Mucosa of descending colon (tissue), 3 donors: ENCODE measurements at regions not wholly inside any gene's neighbourhood (a gene's known extent, or its start where the extent isn't known, plus 50 kb on each side); places are given as distances from the start of the nearest gene placed in this dataset.

ENCODE experiments used
- ATAC-seq: fragments of 200-7000 bp; cut with Tn5 transposase; one replicate; pipeline ENCODE4 v1.9.1; 2020; ENCODE audit warnings: mild to moderate bottlenecking, moderate library complexity
- DNase-seq, 3 donors: peaks; one replicate each; pipeline ENCODE4 v3.0.0-alpha.2; 2020
- H3K36me3 ChIP-seq: fragments of 200-600 bp; one replicate; pipeline ENCODE4 v1.8.0; 2021; ENCODE audit warnings: low read depth, mild to moderate bottlenecking
- H3K4me1 ChIP-seq: fragments of 200-600 bp; one replicate; pipeline ENCODE4 v1.8.0; 2021; ENCODE audit warnings: low read depth, mild to moderate bottlenecking
- H3K4me3 ChIP-seq: fragments of 200-600 bp; one replicate; pipeline ENCODE4 v1.8.0; 2021; ENCODE audit warnings: mild to moderate bottlenecking
- H3K9me3 ChIP-seq: fragments of 200-600 bp; one replicate; pipeline ENCODE4 v1.8.0; 2021; ENCODE audit warnings: mild to moderate bottlenecking
- intact Hi-C, 2 donors: fragments of 100-400 bp; cut with DNase I in 1 of 2; cut with micrococcal nuclease in 1 of 2; formaldehyde crosslinking; loops; one replicate each; pipeline versions ENCODE4 v1.11.0 to v1.11.1; 2022; cut with DNase I, micrococcal nuclease
- TF ChIP-seq, protein P1 (sequence below): fragments of 200-600 bp; IDR thresholded peaks from one replicate; pipeline ENCODE4 v1.8.0; 2022; ENCODE audit warnings: antibody characterized with exemption, mild to moderate bottlenecking
- donor health status: DM: no; HTN: no; CAD: no; lungs with moderate emphysema.
- donor health status: DM: no; HTN: no; CAD: no.
- donor health status: DM: no; HTN: yes; CAD: no.

DNA sequence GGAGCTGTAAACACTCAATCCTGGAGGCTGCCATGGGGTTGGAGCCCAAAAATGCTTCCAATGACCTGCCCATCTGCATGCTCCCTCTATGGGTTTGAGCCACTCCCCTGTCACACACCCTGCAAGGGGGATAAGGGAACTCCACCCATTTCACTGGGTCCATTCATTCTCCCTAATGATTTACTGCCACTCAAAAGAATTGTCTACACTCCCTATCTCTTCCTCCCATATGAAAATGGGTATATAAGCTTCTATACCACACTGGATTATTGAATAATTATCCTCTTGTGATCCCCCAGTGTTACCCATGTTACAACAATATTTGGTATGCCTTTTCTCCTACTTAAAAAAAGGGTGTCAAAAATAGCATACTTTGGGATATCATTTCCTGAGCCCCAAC, 260.8 kb upstream of the CCDC196 start:
- ATAC-seq = no peak
- intact Hi-C loops = no loop called here
- TF ChIP-seq, protein P1, sequence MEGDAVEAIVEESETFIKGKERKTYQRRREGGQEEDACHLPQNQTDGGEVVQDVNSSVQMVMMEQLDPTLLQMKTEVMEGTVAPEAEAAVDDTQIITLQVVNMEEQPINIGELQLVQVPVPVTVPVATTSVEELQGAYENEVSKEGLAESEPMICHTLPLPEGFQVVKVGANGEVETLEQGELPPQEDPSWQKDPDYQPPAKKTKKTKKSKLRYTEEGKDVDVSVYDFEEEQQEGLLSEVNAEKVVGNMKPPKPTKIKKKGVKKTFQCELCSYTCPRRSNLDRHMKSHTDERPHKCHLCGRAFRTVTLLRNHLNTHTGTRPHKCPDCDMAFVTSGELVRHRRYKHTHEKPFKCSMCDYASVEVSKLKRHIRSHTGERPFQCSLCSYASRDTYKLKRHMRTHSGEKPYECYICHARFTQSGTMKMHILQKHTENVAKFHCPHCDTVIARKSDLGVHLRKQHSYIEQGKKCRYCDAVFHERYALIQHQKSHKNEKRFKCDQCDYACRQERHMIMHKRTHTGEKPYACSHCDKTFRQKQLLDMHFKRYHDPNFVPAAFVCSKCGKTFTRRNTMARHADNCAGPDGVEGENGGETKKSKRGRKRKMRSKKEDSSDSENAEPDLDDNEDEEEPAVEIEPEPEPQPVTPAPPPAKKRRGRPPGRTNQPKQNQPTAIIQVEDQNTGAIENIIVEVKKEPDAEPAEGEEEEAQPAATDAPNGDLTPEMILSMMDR = no peak
- no peak for DNase-seq
- Histone ChIP-seq H3K9me3 (peaks cover 4% of the 10 kb centered on the region), H3K4me1 (no peaks in the 10 kb centered on the region), H3K4me3 (no peak overlapping the region), H3K36me3 (no peaks in the 10 kb centered on the region)

DNA sequence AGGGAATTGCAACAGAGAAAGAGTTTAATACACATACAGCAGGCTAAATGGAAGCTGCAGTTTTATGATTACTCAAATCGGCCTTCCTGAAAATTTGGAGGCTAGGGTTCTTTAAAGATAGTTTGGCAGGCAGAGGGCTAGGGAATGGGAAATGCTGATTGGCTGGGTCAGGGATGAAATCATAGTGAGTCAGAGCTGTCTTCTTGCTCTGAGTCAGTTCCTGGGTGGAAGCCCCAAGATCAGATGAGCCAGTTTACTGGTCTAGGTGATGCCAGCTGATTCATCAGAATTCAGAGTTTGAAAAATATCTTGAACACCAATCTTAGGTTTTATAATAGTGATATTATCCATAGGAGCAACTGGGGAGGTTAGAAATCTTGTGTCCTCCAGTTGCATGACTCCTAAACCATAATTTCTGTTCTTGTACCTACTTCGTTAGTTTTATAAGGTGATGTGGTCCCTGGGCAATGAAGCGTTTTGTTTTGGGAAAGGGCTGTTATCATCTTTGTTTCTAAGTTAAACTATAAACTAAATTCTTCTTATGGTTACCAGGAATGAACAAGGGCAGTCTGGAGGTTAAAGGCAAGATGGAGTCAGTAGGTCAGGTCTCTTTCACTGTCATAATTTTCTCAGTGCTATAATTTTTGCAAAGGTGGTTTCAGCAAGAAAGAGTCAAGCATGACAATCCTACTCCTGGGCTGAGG, 257.8 kb upstream of the CCDC196 start:
- no peak for ATAC-seq
- Histone ChIP-seq H3K4me3 (no peak overlapping the region), H3K36me3 (no peaks in the 10 kb centered on the region), H3K9me3 (peaks cover 4% of the 10 kb centered on the region), H3K4me1 (no peaks in the 10 kb centered on the region)
- DNase-seq = no peak
- intact Hi-C loops = no loop called here
- TF ChIP-seq, protein P1 = no peak

DNA sequence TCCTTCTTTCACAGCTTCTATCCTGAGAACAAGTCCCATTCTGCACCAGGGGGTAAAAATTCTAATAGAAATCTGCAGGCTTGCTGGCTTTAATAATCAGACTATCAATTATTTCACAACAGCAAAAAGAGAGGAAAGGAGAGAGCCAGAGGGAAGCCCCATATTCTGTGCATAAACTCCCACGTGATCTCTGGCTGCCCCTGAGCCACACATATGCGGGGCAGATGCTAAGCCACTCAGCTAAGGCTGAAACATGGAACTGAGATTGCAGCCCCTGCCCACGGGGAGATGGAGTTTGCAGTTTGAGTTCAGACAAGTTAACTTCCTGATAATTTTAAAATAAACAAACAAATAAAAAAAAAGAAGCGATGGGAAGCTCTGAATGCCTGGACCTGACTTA, 254.4 kb upstream of the CCDC196 start:
- Histone ChIP-seq H3K9me3 (peaks cover 4% of the 10 kb centered on the region), H3K36me3 (no peaks in the 10 kb centered on the region), H3K4me3 (no peak overlapping the region), H3K4me1 (no peaks in the 10 kb centered on the region)
- TF ChIP-seq, protein P1 = no peak
- intact Hi-C loops = no loop called here
- ATAC-seq = no peak
- no peak for DNase-seq

DNA sequence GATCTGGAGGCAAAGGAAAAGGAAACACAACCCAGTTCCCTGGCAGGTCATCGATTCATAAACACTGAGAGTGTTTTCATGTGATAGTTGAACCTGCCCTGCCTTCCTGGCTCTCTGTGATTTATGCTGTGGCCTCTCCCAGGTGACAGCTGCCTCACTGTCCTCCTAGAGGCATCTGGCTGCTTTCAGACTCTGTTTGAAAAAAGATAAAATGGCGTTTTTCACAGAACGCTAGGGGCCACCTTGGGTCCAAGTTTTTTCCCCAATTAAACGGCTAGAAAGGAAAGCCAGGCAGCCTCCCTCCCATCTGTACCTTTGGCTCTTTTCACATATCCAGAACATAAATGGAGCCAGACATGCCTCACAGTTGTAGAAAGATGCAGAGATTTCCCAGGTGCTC, 252.6 kb upstream of the CCDC196 start:
- no peak for ATAC-seq

DNA sequence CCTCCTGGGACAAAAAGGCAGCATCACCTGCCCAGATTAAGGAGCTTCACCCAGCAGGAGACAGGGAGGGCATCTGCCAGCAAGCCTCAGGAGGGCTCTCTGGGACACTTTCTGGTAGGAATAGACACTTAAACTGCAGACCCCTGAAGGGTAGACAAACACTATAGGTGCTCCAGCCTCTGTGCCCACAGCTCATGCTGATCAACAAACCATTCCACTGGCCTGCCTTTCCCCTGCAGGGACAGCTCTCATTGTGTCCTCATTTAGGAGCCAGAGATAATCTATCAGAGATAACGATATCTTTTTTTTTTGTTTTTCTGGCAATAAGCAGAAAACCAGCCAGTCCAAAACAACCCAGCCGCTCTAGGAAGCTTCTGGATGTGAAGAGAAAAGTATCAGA, 251.8 kb upstream of the CCDC196 start:
- Histone ChIP-seq H3K4me1 (no peaks in the 10 kb centered on the region), H3K36me3 (no peaks in the 10 kb centered on the region), H3K4me3 (no peak overlapping the region), H3K9me3 (no peaks in the 10 kb centered on the region)
- intact Hi-C loops = no loop called here
- ATAC-seq (no peak), DNase-seq (no peak)
- TF ChIP-seq, protein P1 = no peak

More for the DNA sequence above, 252.6 kb upstream of the CCDC196 start:
- Histone ChIP-seq H3K4me1 (no peaks in the 10 kb centered on the region), H3K36me3 (no peaks in the 10 kb centered on the region), H3K9me3 (peaks cover 2% of the 10 kb centered on the region), H3K4me3 (no peak overlapping the region)
- no peak for DNase-seq
- intact Hi-C loops = no loop called here
- TF ChIP-seq, protein P1 = no peak

DNA sequence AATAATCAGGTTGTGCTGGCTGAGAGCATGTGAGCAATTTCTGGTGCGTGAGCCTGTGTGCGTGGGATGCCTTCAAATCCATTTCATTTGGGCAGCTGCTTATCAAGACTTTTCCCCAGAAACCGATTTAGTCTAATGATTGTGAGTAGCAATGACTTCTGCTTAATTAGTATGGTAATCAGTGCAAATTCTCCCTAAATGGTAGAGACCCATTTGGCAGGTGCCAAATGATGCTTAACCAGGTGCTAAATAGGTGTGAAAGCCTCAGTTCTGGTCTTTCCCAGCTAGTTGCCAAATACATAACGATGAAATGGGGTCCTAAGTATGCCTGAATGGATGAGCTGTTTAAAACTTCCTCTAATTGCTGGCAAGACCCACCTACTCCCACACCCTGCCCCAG, 248.4 kb upstream of the CCDC196 start:
- TF ChIP-seq, protein P1 = no peak
- no peak for ATAC-seq
- intact Hi-C loops = no loop called here
- DNase-seq = no peak
- no peaks in the 10 kb centered on the region for H3K9me3 ChIP-seq
- H3K36me3 ChIP-seq = no peaks in the 10 kb centered on the region
- H3K4me1 ChIP-seq = no peaks in the 10 kb centered on the region
- no peak overlapping the region for H3K4me3 ChIP-seq
